ENCODE measurements at regions not wholly inside any gene's neighbourhood (a gene's known extent, or its start where the extent isn't known, plus 50 kb on each side); places are given as distances from the start of the nearest gene placed in this dataset.

- H3K4me3 ChIP-seq (ENCODE audit: low read depth, low read length): no peak overlapping the region
- DNase-seq (ENCODE audit: low read depth): no peak
- TF ChIP-seq CTCF (IDR thresholded peaks at IDR 0.05; ENCODE audit: control insufficient read depth, extremely low read depth, insufficient read depth): no peak
These were observed 171.1 kb upstream of the STT3B start for GRCh38 chr3:31361371-31362273.

GRCh38 chr3:31364188-31364587 lies 168.5 kb upstream of the STT3B start:
- TF ChIP-seq CTCF (IDR thresholded peaks at IDR 0.05; ENCODE audit: control insufficient read depth, extremely low read depth, insufficient read depth): no peak
- no peak overlapping the region for H3K4me3 ChIP-seq (ENCODE audit: low read depth, low read length)
- DNase-seq (ENCODE audit: low read depth): no peak

- TF ChIP-seq CTCF (IDR thresholded peaks at IDR 0.05; ENCODE audit: control insufficient read depth, extremely low read depth, insufficient read depth): no peak
These were observed 168.0 kb upstream of the STT3B start for GRCh38 chr3:31364711-31365110.

GRCh38 chr3:31367518-31367917 lies 165.2 kb upstream of the STT3B start:
- TF ChIP-seq CTCF (IDR thresholded peaks at IDR 0.05; ENCODE audit: control insufficient read depth, extremely low read depth, insufficient read depth): no peak
- H3K4me3 ChIP-seq (ENCODE audit: low read depth, low read length): no peak overlapping the region
- no peak for DNase-seq (ENCODE audit: low read depth)

More at GRCh38 chr3:31364711-31365110, 168.0 kb upstream of the STT3B start:
- no peak overlapping the region for H3K4me3 ChIP-seq (ENCODE audit: low read depth, low read length)
- DNase-seq (ENCODE audit: low read depth): no peak

GRCh38 chr3:31369637-31370379 lies 162.9 kb upstream of the STT3B start:
- no peak for TF ChIP-seq CTCF (IDR thresholded peaks at IDR 0.05; ENCODE audit: control insufficient read depth, extremely low read depth, insufficient read depth)
- H3K4me3 ChIP-seq (ENCODE audit: low read depth, low read length): no peak overlapping the region
- DNase-seq (ENCODE audit: low read depth): no peak

- TF ChIP-seq CTCF (IDR thresholded peaks at IDR 0.05; ENCODE audit: control insufficient read depth, extremely low read depth, insufficient read depth): no peak
- no peak for DNase-seq (ENCODE audit: low read depth)
- no peak overlapping the region for H3K4me3 ChIP-seq (ENCODE audit: low read depth, low read length)
These were observed 162.4 kb upstream of the STT3B start for GRCh38 chr3:31370380-31370666.

Data from LNCaP clone FGC (cell line).